WERI-Rb-1 (cell line): ENCODE measurements at regions not wholly inside any gene's neighbourhood (a gene's known extent, or its start where the extent isn't known, plus 50 kb on each side); places are given as distances from the start of the nearest gene placed in this dataset.

Experiments
- DNase-seq: peaks from one replicate; pipeline ENCODE4 v3.0.0-alpha.2; 2020
- H3K27ac ChIP-seq: fragments of 250-450 bp; sonication (Bioruptor Pico); 2 replicates; pipeline ENCODE4 v1.5.1; 2020; ENCODE audit warnings: mild to moderate bottlenecking, moderate library complexity
- H3K27me3 ChIP-seq: fragments of 250-450 bp; sonication (Bioruptor Pico); 2 replicates; pipeline ENCODE4 v1.5.1; 2021; ENCODE audit warnings: mild to moderate bottlenecking, low read depth, moderate library complexity; ENCODE audit not compliant: insufficient read depth, severe bottlenecking
- H3K36me3 ChIP-seq: fragments of 250-450 bp; sonication (Bioruptor Pico); 2 replicates; pipeline ENCODE4 v1.5.1; 2020; ENCODE audit warnings: mild to moderate bottlenecking, moderate library complexity
- H3K4me3 ChIP-seq: 2 replicates; pipeline ENCODE4 v1.5.1; 2011; ENCODE audit warnings: low read depth, mild to moderate bottlenecking, control low read depth, low read length
- H3K9me3 ChIP-seq: fragments of 250-450 bp; sonication (Bioruptor Pico); 2 replicates; pipeline ENCODE4 v1.5.1; 2021; ENCODE audit warnings: mild to moderate bottlenecking, moderate library complexity; ENCODE audit not compliant: severe bottlenecking
- CTCF ChIP-seq: IDR thresholded peaks from 2 replicates; pipeline ENCODE4 v1.5.1; 2011; ENCODE audit warnings: low read depth, mild to moderate bottlenecking, control low read depth, inconsistent platforms, low read length

- Histone ChIP-seq H3K27ac (peak overlapping the region; percentile 69; the same call in 1 of the 2 replicates), H3K27me3 (no peaks in the 10 kb centered on the region)
Observed at GRCh38 chr5:91699429-91699828, 316.3 kb upstream of the ARRDC3 start.

GRCh38 chr5:91691592-91691991 is 308.5 kb upstream of the ARRDC3 start:
- Histone ChIP-seq H3K36me3 (no peaks in the 10 kb centered on the region), H3K9me3 (no peaks in the 10 kb centered on the region), H3K27me3 (no peaks in the 10 kb centered on the region), H3K4me3 (no peak overlapping the region), H3K27ac (no peak overlapping the region)
- DNase-seq: no peak
- no peak for TF ChIP-seq CTCF

More at GRCh38 chr5:91699429-91699828, 316.3 kb upstream of the ARRDC3 start:
- no peak overlapping the region for H3K4me3 ChIP-seq
- TF ChIP-seq CTCF: no peak
- peaks cover 12% of the 10 kb centered on the region for H3K9me3 ChIP-seq
- no peak for DNase-seq
- H3K36me3 ChIP-seq: no peaks in the 10 kb centered on the region

- Histone ChIP-seq H3K9me3 (no peaks in the 10 kb centered on the region), H3K4me3 (no peak overlapping the region), H3K27ac (no peak overlapping the region), H3K36me3 (no peaks in the 10 kb centered on the region), H3K27me3 (no peaks in the 10 kb centered on the region)
- no peak for TF ChIP-seq CTCF
- DNase-seq: no peak
Observed at GRCh38 chr5:91690921-91691320, 307.8 kb upstream of the ARRDC3 start.

GRCh38 chr5:91687430-91687829 is 304.3 kb upstream of the ARRDC3 start:
- no peak for DNase-seq
- H3K36me3 ChIP-seq: no peaks in the 10 kb centered on the region
- TF ChIP-seq CTCF: no peak
- no peak overlapping the region for H3K27ac ChIP-seq
- no peaks in the 10 kb centered on the region for H3K27me3 ChIP-seq
- no peak overlapping the region for H3K4me3 ChIP-seq
- H3K9me3 ChIP-seq: no peaks in the 10 kb centered on the region

- DNase-seq: no peak
- H3K36me3 ChIP-seq: no peaks in the 10 kb centered on the region
- no peaks in the 10 kb centered on the region for H3K27me3 ChIP-seq
- H3K27ac ChIP-seq: no peak overlapping the region
- TF ChIP-seq CTCF: no peak
- H3K4me3 ChIP-seq: no peak overlapping the region
- no peaks in the 10 kb centered on the region for H3K9me3 ChIP-seq
Observed at GRCh38 chr5:91684625-91685024, 301.5 kb upstream of the ARRDC3 start.

GRCh38 chr5:91670563-91670962 is 287.4 kb upstream of the ARRDC3 start:
- no peaks in the 10 kb centered on the region for H3K27me3 ChIP-seq
- H3K27ac ChIP-seq: peak overlapping the region; percentile 80
- no peaks in the 10 kb centered on the region for H3K9me3 ChIP-seq
- no peak overlapping the region for H3K4me3 ChIP-seq
- no peak for TF ChIP-seq CTCF
- DNase-seq: peak; percentile 77
- no peaks in the 10 kb centered on the region for H3K36me3 ChIP-seq
